ENCODE measurements at regions not wholly inside any gene's neighbourhood (a gene's known extent, or its start where the extent isn't known, plus 50 kb on each side); places are given as distances from the start of the nearest gene placed in this dataset.

GRCh38 chr1:227449741-227450441 lies 113.5 kb upstream of the ZNF678 start:
- no peak overlapping the region for H3K4me3 ChIP-seq (ENCODE audit: low read length)
- DNase-seq (ENCODE audit: low read depth): no peak
- no peak for TF ChIP-seq CTCF (conservative IDR thresholded peaks at IDR 0.05; ENCODE audit: low read depth, low read length)

DNA sequence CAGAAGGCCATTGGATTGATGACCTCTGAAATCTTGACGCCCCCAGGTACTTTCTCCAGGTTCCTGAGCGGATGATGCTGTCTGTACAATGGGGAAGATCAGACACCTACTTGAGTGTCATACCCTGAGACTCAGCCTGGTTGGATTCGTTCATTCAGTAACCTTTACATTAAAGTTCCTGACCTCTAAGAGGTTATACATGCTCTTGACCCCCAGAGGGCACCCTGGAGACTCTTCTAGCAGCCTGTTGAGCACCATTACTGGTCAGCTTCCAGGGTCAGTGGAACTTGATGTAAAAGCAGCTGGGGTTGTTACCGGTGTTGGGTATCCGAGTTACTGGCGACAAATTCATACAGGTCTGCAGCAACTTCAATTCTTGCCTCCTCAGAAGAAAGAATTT lies 114.3 kb upstream of the ZNF678 start:
- H3K4me3 ChIP-seq (ENCODE audit: low read length): no peak overlapping the region
- no peak for DNase-seq (ENCODE audit: low read depth)
- peak; percentile 45 for TF ChIP-seq CTCF (conservative IDR thresholded peaks at IDR 0.05; ENCODE audit: low read depth, low read length)

GRCh38 chr1:227447531-227447990 lies 115.8 kb upstream of the ZNF678 start:
- H3K4me3 ChIP-seq (ENCODE audit: low read length): no peak overlapping the region
- TF ChIP-seq CTCF (conservative IDR thresholded peaks at IDR 0.05; ENCODE audit: low read depth, low read length): peak; percentile 57
- no peak for DNase-seq (ENCODE audit: low read depth)

GRCh38 chr1:227445746-227446145 lies 117.6 kb upstream of the ZNF678 start:
- DNase-seq (ENCODE audit: low read depth): no peak
- TF ChIP-seq CTCF (conservative IDR thresholded peaks at IDR 0.05; ENCODE audit: low read depth, low read length): no peak
- H3K4me3 ChIP-seq (ENCODE audit: low read length): no peak overlapping the region

GRCh38 chr1:227445092-227445674 lies 118.2 kb upstream of the ZNF678 start:
- DNase-seq (ENCODE audit: low read depth): no peak
- no peak for TF ChIP-seq CTCF (conservative IDR thresholded peaks at IDR 0.05; ENCODE audit: low read depth, low read length)
- no peak overlapping the region for H3K4me3 ChIP-seq (ENCODE audit: low read length)

GRCh38 chr1:227440182-227440581 lies 121.9 kb upstream of the CDC42BPA start:
- DNase-seq (ENCODE audit: low read depth): no peak
- no peak overlapping the region for H3K4me3 ChIP-seq (ENCODE audit: low read length)
- TF ChIP-seq CTCF (conservative IDR thresholded peaks at IDR 0.05; ENCODE audit: low read depth, low read length): no peak

- no peak for DNase-seq (ENCODE audit: low read depth)
- H3K4me3 ChIP-seq (ENCODE audit: low read length): peak overlapping the region; percentile 31
- peak; percentile 39 for TF ChIP-seq CTCF (conservative IDR thresholded peaks at IDR 0.05; ENCODE audit: low read depth, low read length)
Measured at GRCh38 chr1:227437495-227438008, 119.3 kb upstream of the CDC42BPA start.
